ENCODE measurements at regions not wholly inside any gene's neighbourhood (a gene's known extent, or its start where the extent isn't known, plus 50 kb on each side); places are given as distances from the start of the nearest gene placed in this dataset.

DNA sequence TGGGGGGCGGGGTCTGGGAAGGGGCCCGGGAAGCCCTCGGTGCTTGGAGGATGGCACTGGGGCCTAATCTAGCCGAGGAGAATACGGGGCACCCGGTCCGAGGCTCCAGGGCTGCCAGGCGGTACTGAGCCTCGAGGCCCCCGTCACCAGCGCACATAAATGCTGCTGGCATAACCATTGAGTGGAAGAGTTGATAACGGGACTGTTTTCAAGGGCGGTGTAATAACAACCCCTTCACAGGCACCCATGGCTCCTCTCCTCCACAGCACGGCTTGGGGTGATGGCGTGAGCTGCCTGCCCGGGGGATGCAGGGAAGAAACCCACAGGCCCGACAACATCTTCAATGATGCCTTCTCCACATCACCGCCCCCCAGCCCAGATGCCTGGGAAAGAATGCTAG lies 130.7 kb downstream of the FAM53A start:
- no peak for TF ChIP-seq YY1 (IDR thresholded peaks at IDR 0.05; ENCODE audit: insufficient read depth, insufficient read length)
- no peak for TF ChIP-seq ZNF274 (IDR thresholded peaks at IDR 0.05; ENCODE audit: low read depth, low read length)
